SKM-1 (cell line): ENCODE measurements at regions not wholly inside any gene's neighbourhood (a gene's known extent, or its start where the extent isn't known, plus 50 kb on each side); places are given as distances from the start of the nearest gene placed in this dataset.

Source experiments
- DNase-seq: peaks from one replicate; lab custom pipeline; 2025; ENCODE audit not compliant: unreplicated experiment; lab: John Stamatoyannopoulos, UW

- DNase-seq = no peak
Observed at GRCh38 chr4:24013668-24014422, 124.0 kb upstream of the PPARGC1A start.

GRCh38 chr4:24010994-24011393 is 121.1 kb upstream of the PPARGC1A start:
- no peak for DNase-seq

GRCh38 chr4:24010573-24010972 is 120.7 kb upstream of the PPARGC1A start:
- no peak for DNase-seq

- no peak for DNase-seq
Observed at GRCh38 chr4:24007860-24008261, 118.0 kb upstream of the PPARGC1A start.

GRCh38 chr4:24006269-24006668 is 116.4 kb upstream of the PPARGC1A start:
- DNase-seq = no peak

GRCh38 chr4:24003926-24004325 is 114.1 kb upstream of the PPARGC1A start:
- DNase-seq = no peak

- DNase-seq = no peak
Observed at GRCh38 chr4:24003496-24003895, 113.6 kb upstream of the PPARGC1A start.

GRCh38 chr4:24002330-24002966 is 112.6 kb upstream of the PPARGC1A start:
- no peak for DNase-seq

GRCh38 chr4:24001486-24002329 is 111.9 kb upstream of the PPARGC1A start:
- DNase-seq = no peak

- DNase-seq = no peak
Observed at GRCh38 chr4:24000470-24000831, 110.6 kb upstream of the PPARGC1A start.

- no peak for DNase-seq
Observed at GRCh38 chr4:23999714-24000469, 110.0 kb upstream of the PPARGC1A start.

- DNase-seq = no peak
Observed at GRCh38 chr4:23993373-23993772, 103.5 kb upstream of the PPARGC1A start.

GRCh38 chr4:23991444-23991843 is 101.6 kb upstream of the PPARGC1A start:
- DNase-seq = no peak

GRCh38 chr4:23986270-23986669 is 96.4 kb upstream of the PPARGC1A start:
- DNase-seq = no peak

- no peak for DNase-seq
Observed at GRCh38 chr4:23981328-23981727, 91.5 kb upstream of the PPARGC1A start.

GRCh38 chr4:23979534-23979933 is 89.7 kb upstream of the PPARGC1A start:
- DNase-seq = no peak

- DNase-seq = no peak
Observed at GRCh38 chr4:23978002-23978401, 88.2 kb upstream of the PPARGC1A start.

- no peak for DNase-seq
Observed at GRCh38 chr4:23976423-23976822, 86.6 kb upstream of the PPARGC1A start.

- DNase-seq = no peak
Observed at GRCh38 chr4:23973308-23973855, 83.5 kb upstream of the PPARGC1A start.

GRCh38 chr4:23972805-23973204 is 83.0 kb upstream of the PPARGC1A start:
- no peak for DNase-seq

GRCh38 chr4:23972187-23972586 is 82.3 kb upstream of the PPARGC1A start:
- DNase-seq = no peak
